Endometrium (tissue), 2 donors: ENCODE measurements at regions not wholly inside any gene's neighbourhood (a gene's known extent, or its start where the extent isn't known, plus 50 kb on each side); places are given as distances from the start of the nearest gene placed in this dataset.

Experiments
- FAIRE-seq: peaks from 2 replicates; lab custom pipeline; 2012; peaks lifted over from hg19 to GRCh38; lab: Jason Lieb, UNC
- donor health status: control.
- donor health status: control.

- peak; percentile 26 for FAIRE-seq
These were observed 58.2 kb upstream of the ZEB2 start for GRCh38 chr2:144578099-144578498.

GRCh38 chr2:144572977-144573376, 53.1 kb upstream of the ZEB2 start:
- no peak for FAIRE-seq

- no peak for FAIRE-seq
These were observed 51.9 kb upstream of the ZEB2 start for GRCh38 chr2:144571770-144572169.

- no peak for FAIRE-seq
These were observed 50.6 kb upstream of the ZEB2 start for GRCh38 chr2:144570566-144570965.
